NB4 (cell line): ENCODE measurements at regions not wholly inside any gene's neighbourhood (a gene's known extent, or its start where the extent isn't known, plus 50 kb on each side); places are given as distances from the start of the nearest gene placed in this dataset.

ENCODE experiments used
- CTCF ChIP-seq: IDR thresholded peaks from one replicate; pipeline ENCODE4 v1.5.1; 2012; ENCODE audit warnings: low read depth, low read length
- MAX ChIP-seq: IDR thresholded peaks from 2 replicates; pipeline ENCODE4 v1.6.1; 2011; ENCODE audit warnings: low read depth, low read length
- POLR2A ChIP-seq: IDR thresholded peaks from 2 replicates; pipeline ENCODE4 v1.6.1; 2011; ENCODE audit warnings: mild to moderate bottlenecking; ENCODE audit not compliant: insufficient read length; ENCODE audit errors: extremely low read depth

- no peak for TF ChIP-seq POLR2A
- TF ChIP-seq CTCF: no peak
- no peak for TF ChIP-seq MAX
Measured at GRCh38 chr18:28684746-28685355, 507.9 kb upstream of the CDH2 start.
